Neuronal stem cell (in vitro differentiated cells): ENCODE measurements at regions not wholly inside any gene's neighbourhood (a gene's known extent, or its start where the extent isn't known, plus 50 kb on each side); places are given as distances from the start of the nearest gene placed in this dataset.

Experiments
- DNase-seq: peaks from one replicate; pipeline ENCODE4 v3.0.0-alpha.2; 2013; ENCODE audit warnings: low spot score
- H2AFZ ChIP-seq: one replicate; pipeline ENCODE4 v1.6.1; 2013; ENCODE audit warnings: mild to moderate bottlenecking, low read length, inconsistent platforms
- H2AK5ac ChIP-seq: 2 replicates; pipeline ENCODE4 v1.6.1; 2013; ENCODE audit warnings: low read depth, mild to moderate bottlenecking, inconsistent platforms, low read length, moderate library complexity, mixed read lengths
- H2BK120ac ChIP-seq: 2 replicates; pipeline ENCODE4 v1.6.1; 2013; ENCODE audit warnings: low read depth, mild to moderate bottlenecking, inconsistent platforms, low read length, moderate library complexity, mixed read lengths
- H2BK12ac ChIP-seq: one replicate; pipeline ENCODE4 v1.6.1; 2013; ENCODE audit warnings: low read length, inconsistent platforms
- H2BK15ac ChIP-seq: 2 replicates; pipeline ENCODE4 v1.6.1; 2013; ENCODE audit warnings: mild to moderate bottlenecking, low read length, inconsistent platforms, mixed read lengths
- H2BK5ac ChIP-seq: one replicate; pipeline ENCODE4 v1.6.1; 2013; ENCODE audit warnings: inconsistent platforms, mild to moderate bottlenecking, low read length, moderate library complexity
- H3K14ac ChIP-seq: one replicate; pipeline ENCODE4 v1.6.1; 2013; ENCODE audit warnings: low read length, inconsistent platforms
- H3K18ac ChIP-seq: 2 replicates; pipeline ENCODE4 v1.6.1; 2013; ENCODE audit warnings: low read length, inconsistent platforms
- H3K23ac ChIP-seq: 2 replicates; pipeline ENCODE4 v1.6.1; 2013; ENCODE audit warnings: low read depth, mild to moderate bottlenecking, mixed read lengths, low read length, inconsistent platforms; ENCODE audit not compliant: poor library complexity
- H3K27ac ChIP-seq: replicated peaks from 3 replicates; pipeline ENCODE4 v1.5.1; 2013; ENCODE audit warnings: low read length, inconsistent platforms
- H3K27me3 ChIP-seq, 3 experiments: 2 replicates each; pipeline ENCODE4 v1.6.1; 2013; ENCODE audit warnings: low read length in 3 of 3, mild to moderate bottlenecking in 2 of 3, inconsistent platforms in 1 of 3, low read depth in 1 of 3, mixed read lengths in 1 of 3, moderate library complexity in 1 of 3; ENCODE audit not compliant: control insufficient read depth in 3 of 3, insufficient read depth in 3 of 3
- H3K36me3 ChIP-seq, 2 donors: replicated peaks in 1 of 2; 2 replicates each; pipeline ENCODE4 v1.6.1; 2013; ENCODE audit warnings: low read length in 2 of 2; ENCODE audit not compliant: control insufficient read depth in 2 of 2, insufficient read depth in 2 of 2
- H3K4ac ChIP-seq: 2 replicates; pipeline ENCODE4 v1.6.1; 2013; ENCODE audit warnings: inconsistent platforms, mild to moderate bottlenecking, low read length, moderate library complexity
- H3K4me1 ChIP-seq, 2 donors: 1 replicate in 1 of 2; 2 replicates in 1 of 2; pipeline ENCODE4 v1.6.1; 2013; ENCODE audit warnings: low read length in 2 of 2, low read depth in 1 of 2; ENCODE audit not compliant: control insufficient read depth in 2 of 2, insufficient read depth in 1 of 2
- H3K4me2 ChIP-seq: one replicate; pipeline ENCODE4 v1.6.1; 2013; ENCODE audit warnings: mild to moderate bottlenecking, low read length, inconsistent platforms; ENCODE audit not compliant: insufficient read depth, poor library complexity, severe bottlenecking
- H3K4me3 ChIP-seq, 2 donors: 2 replicates each; pipeline ENCODE4 v1.5.1; 2013; ENCODE audit warnings: low read length in 2 of 2, mild to moderate bottlenecking in 2 of 2, inconsistent platforms in 1 of 2, moderate library complexity in 1 of 2
- H3K79me1 ChIP-seq: one replicate; pipeline ENCODE4 v1.6.1; 2013; ENCODE audit warnings: low read depth, mild to moderate bottlenecking, inconsistent platforms, low read length, moderate library complexity
- H3K9ac ChIP-seq: one replicate; pipeline ENCODE4 v1.6.1; 2013; ENCODE audit warnings: mild to moderate bottlenecking, low read depth, low read length, inconsistent platforms; ENCODE audit not compliant: poor library complexity
- H3K9me3 ChIP-seq, 2 donors: replicated peaks in 1 of 2; 2 replicates each; pipeline versions ENCODE3 to v1.6.1; 2013; ENCODE audit warnings: low read length in 2 of 2, mild to moderate bottlenecking in 2 of 2, inconsistent platforms in 1 of 2, low read depth in 1 of 2, mixed read lengths in 1 of 2, moderate library complexity in 1 of 2; ENCODE audit not compliant: control insufficient read depth in 2 of 2, insufficient read depth in 1 of 2
- H4K8ac ChIP-seq: one replicate; pipeline ENCODE4 v1.6.1; 2013; ENCODE audit warnings: low read depth, mild to moderate bottlenecking, inconsistent platforms, low read length, moderate library complexity
- H4K91ac ChIP-seq: one replicate; pipeline ENCODE4 v1.6.1; 2013; ENCODE audit warnings: low read length, low read depth, mild to moderate bottlenecking, inconsistent platforms; ENCODE audit not compliant: poor library complexity
- WGBS, 2 donors: extraction: QIAGEN DNeasy Blood & Tissue Kit; methylation state at CpG; one replicate each; pipeline ENCODE4 v1.1.7; 2013; ENCODE audit warnings: missing lambda C conversion rate in 2 of 2, mixed read lengths in 1 of 2; ENCODE audit not compliant: insufficient read length in 2 of 2, insufficient replicate concordance in 1 of 2; ENCODE audit errors: extremely low coverage in 2 of 2; 5-methylcytosine and 5-hydroxymethylcytosine counted together

DNA sequence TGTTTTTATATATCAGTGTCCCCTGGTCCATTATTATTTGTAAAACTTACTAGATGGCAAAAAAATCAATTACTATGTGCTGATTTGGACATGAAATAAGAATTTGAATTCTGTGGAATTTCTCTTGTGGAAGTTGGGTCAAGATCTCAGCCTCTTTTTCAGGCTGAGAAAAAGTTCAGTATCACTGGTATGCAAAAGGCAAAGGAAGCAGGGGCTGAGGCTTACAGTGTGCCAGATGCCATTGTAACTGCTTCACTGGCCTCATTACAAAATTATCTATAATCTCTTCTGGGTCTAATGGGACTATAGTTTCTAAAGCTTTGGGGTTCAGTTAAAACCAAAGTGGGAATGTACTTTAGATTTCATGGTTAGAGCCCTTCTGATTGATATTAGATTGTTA is 125.9 kb upstream of the SLC7A14 start:
- Histone ChIP-seq H3K27ac (no peak overlapping the region), H3K4me3 (no peak overlapping the region), H3K18ac (no peak overlapping the region), H3K9ac (no peak overlapping the region), H2BK5ac (no peak overlapping the region), H2BK15ac (no peak overlapping the region), H3K14ac (no peak overlapping the region), H4K91ac (no peak overlapping the region), H3K4me1 (no peaks in the 10 kb centered on the region), H3K27me3 (peaks cover 0 to 5% (median 0%) of the 10 kb centered on the region in 3 experiments), H3K4ac (no peak overlapping the region), H2BK12ac (no peak overlapping the region), H2AK5ac (no peak overlapping the region), H3K4me2 (no peak overlapping the region), H4K8ac (no peak overlapping the region), H2BK120ac (no peak overlapping the region), H2AFZ (no peak overlapping the region), H3K36me3 (no peaks in the 10 kb centered on the region), H3K79me1 (no peaks in the 10 kb centered on the region), H3K9me3 (peaks cover 4 to 5% of the 10 kb centered on the region in 2 donors), H3K23ac (no peak overlapping the region)
- DNase-seq: no peak

DNA sequence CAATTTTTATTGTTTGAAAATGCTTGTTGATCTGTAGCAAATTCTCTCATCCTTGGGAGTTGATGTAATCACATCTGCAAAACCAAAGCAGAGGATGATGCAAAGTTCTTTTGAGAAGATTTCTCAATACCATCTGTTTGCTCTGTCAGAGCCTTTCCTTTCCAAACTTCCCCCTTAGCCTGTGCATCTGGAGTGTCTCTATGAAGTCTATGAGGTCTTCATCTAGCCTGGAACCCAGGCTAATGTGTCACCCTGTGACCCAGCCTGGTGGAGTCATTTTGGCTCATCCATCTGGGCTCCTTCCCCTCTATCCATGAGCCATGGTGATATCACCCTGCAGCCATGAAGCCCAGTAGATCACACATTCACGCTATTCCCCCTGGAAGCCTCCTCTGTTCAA is 123.2 kb upstream of the SLC7A14 start:
- no peak overlapping the region for H3K27ac ChIP-seq

DNA sequence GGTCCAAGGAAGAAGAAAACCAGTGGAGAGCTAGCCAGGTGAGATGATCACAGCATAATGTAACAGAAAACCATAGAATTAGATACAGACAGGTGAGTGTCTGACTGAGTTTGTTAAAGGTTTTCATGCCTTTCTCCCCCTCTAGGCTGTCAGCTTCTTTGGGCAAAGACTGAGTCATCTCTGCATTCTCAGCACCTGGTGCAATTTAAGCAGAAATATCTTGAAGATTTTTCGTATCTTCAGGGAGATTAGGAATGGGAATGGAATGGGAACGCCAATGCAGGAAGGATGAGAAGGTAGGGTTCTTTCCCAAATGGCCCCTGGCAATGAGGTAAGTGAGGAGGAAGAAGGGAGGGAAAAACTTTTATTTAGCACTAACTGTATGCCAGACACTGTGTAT is 122.0 kb upstream of the SLC7A14 start:
- H3K27ac ChIP-seq: no peak overlapping the region
- H3K4me2 ChIP-seq: no peak overlapping the region
- no peaks in the 10 kb centered on the region for H3K79me1 ChIP-seq
- H3K4ac ChIP-seq: no peak overlapping the region
- no peak overlapping the region for H4K8ac ChIP-seq
- H2AK5ac ChIP-seq: no peak overlapping the region
- no peak for DNase-seq
- H4K91ac ChIP-seq: no peak overlapping the region
- no peaks in the 10 kb centered on the region for H3K36me3 ChIP-seq
- H2BK120ac ChIP-seq: no peak overlapping the region
- H3K27me3 ChIP-seq: peaks cover 0 to under 1% (median 0%) of the 10 kb centered on the region in 3 experiments
- H2BK15ac ChIP-seq: no peak overlapping the region
- H3K4me1 ChIP-seq: no peaks in the 10 kb centered on the region
- no peak overlapping the region for H3K9ac ChIP-seq
- WGBS, 2 donors: no CpG with 5 or more reads among the region's 2 CpGs
- H3K18ac ChIP-seq: no peak overlapping the region
- no peak overlapping the region for H2BK12ac ChIP-seq
- no peak overlapping the region for H3K14ac ChIP-seq
- no peak overlapping the region for H3K23ac ChIP-seq
- no peak overlapping the region for H2AFZ ChIP-seq
- H2BK5ac ChIP-seq: no peak overlapping the region
- no peak overlapping the region for H3K4me3 ChIP-seq
- peaks cover 4 to 5% of the 10 kb centered on the region in 2 donors for H3K9me3 ChIP-seq

More for the DNA sequence above, 123.2 kb upstream of the SLC7A14 start:
- no peak overlapping the region for H2BK15ac ChIP-seq
- H3K27me3 ChIP-seq: peaks cover 0 to 5% (median 0%) of the 10 kb centered on the region in 3 experiments
- no peaks in the 10 kb centered on the region for H3K4me1 ChIP-seq
- H3K23ac ChIP-seq: no peak overlapping the region
- H3K4me3 ChIP-seq: no peak overlapping the region
- H2BK5ac ChIP-seq: no peak overlapping the region
- H3K18ac ChIP-seq: no peak overlapping the region
- H2AK5ac ChIP-seq: no peak overlapping the region
- no peak for DNase-seq
- H3K14ac ChIP-seq: no peak overlapping the region
- no peak overlapping the region for H2AFZ ChIP-seq
- H3K4me2 ChIP-seq: no peak overlapping the region
- no peaks in the 10 kb centered on the region for H3K79me1 ChIP-seq
- no peak overlapping the region for H3K9ac ChIP-seq
- H4K8ac ChIP-seq: no peak overlapping the region
- no peak overlapping the region for H2BK120ac ChIP-seq
- WGBS, 2 donors: no CpG with 5 or more reads among the region's 1 CpG
- H3K9me3 ChIP-seq: peaks cover 4 to 5% of the 10 kb centered on the region in 2 donors
- H3K4ac ChIP-seq: no peak overlapping the region
- H4K91ac ChIP-seq: no peak overlapping the region
- H3K36me3 ChIP-seq: no peaks in the 10 kb centered on the region
- no peak overlapping the region for H2BK12ac ChIP-seq

DNA sequence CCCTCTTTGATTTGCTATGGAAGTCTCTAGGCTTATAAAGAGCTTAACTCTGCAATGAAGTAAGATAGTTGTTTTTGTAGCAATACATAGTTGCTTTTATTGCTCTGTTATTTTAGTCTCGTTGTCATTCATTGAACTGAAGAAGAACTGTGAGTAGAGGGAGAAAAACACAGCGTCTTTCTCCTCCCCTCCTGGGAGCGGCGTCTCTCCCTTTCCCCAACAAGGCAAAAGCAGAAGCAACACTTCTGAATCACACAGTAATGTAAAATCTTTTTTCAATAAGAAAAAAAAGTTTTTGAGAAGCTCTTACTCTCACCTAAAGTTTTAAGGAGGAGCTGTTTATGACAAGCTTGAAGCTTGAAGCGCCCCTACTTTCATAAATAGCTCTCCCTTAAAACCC is 119.3 kb upstream of the SLC7A14 start:
- Histone ChIP-seq H2AFZ (no peak overlapping the region), H2BK15ac (no peak overlapping the region), H3K23ac (no peak overlapping the region), H2AK5ac (no peak overlapping the region), H4K91ac (no peak overlapping the region), H4K8ac (no peak overlapping the region), H2BK5ac (no peak overlapping the region), H3K18ac (no peak overlapping the region), H3K79me1 (no peaks in the 10 kb centered on the region), H3K4me2 (no peak overlapping the region), H2BK12ac (no peak overlapping the region), H3K4me3 (no peak overlapping the region), H3K36me3 (no peaks in the 10 kb centered on the region), H3K9me3 (peaks cover 4% of the 10 kb centered on the region in 2 donors), H3K27me3 (no peaks in the 10 kb centered on the region), H2BK120ac (no peak overlapping the region), H3K4ac (no peak overlapping the region), H3K4me1 (no peaks in the 10 kb centered on the region), H3K27ac (no peak overlapping the region), H3K9ac (no peak overlapping the region), H3K14ac (no peak overlapping the region)
- WGBS, 2 donors: no CpG with 5 or more reads among the region's 5 CpGs
- DNase-seq: no peak
